ENCODE measurements at regions not wholly inside any gene's neighbourhood (a gene's known extent, or its start where the extent isn't known, plus 50 kb on each side); places are given as distances from the start of the nearest gene placed in this dataset.
"Not testable (repeated sequence)": the region's sequence is repeated elsewhere in the genome, so short reads cannot be mapped to it uniquely, and the experiment has no call there.

DNA sequence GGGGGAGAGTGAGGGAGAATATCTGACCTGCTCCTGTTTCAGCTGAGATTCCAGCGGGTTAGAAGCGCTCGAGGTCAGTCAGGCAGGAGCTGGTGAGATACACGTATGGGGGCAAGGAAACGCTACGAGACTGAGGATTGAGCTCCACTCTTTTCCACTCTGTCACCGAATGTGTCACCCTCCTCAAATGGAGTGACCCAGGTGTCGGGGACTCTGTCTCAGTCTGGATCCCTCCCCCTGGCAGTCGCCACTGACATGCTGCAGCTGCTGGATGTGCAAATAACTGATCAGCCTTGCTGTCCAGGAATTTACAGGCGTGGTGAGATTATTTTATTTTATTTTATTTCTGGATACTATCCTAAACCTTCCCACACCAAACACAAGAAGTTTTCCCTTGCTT, 100.9 kb upstream of the DPP6 start:
- DNase-seq (ENCODE audit: low read depth), result no peak
- TF ChIP-seq, protein P1, sequence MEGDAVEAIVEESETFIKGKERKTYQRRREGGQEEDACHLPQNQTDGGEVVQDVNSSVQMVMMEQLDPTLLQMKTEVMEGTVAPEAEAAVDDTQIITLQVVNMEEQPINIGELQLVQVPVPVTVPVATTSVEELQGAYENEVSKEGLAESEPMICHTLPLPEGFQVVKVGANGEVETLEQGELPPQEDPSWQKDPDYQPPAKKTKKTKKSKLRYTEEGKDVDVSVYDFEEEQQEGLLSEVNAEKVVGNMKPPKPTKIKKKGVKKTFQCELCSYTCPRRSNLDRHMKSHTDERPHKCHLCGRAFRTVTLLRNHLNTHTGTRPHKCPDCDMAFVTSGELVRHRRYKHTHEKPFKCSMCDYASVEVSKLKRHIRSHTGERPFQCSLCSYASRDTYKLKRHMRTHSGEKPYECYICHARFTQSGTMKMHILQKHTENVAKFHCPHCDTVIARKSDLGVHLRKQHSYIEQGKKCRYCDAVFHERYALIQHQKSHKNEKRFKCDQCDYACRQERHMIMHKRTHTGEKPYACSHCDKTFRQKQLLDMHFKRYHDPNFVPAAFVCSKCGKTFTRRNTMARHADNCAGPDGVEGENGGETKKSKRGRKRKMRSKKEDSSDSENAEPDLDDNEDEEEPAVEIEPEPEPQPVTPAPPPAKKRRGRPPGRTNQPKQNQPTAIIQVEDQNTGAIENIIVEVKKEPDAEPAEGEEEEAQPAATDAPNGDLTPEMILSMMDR (IDR thresholded peaks at IDR 0.05; ENCODE audit: insufficient read depth, low read depth, low read length, missing control alignments), result no peak
- no peak overlapping the region for H3K4me3 ChIP-seq (ENCODE audit: low read depth, low read length)

DNA sequence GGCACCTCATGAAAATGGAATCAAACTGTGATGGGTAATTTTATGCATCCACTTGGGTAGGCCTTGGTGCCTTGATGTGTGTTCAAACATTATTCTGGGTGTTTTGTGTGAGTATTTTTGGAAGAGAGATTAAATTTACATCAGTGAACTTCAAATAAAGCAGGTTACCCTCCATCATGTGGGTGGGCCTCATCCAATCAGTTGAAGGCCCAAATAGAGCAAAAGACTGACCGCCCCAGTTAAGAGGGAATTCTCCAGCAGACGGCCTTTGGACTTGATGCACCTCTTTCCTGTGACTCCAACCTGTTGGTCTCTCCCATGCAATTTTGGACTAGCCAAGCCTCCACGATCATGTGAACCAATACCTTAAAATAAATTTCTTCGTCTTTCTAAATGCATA, 97.7 kb upstream of the DPP6 start:
- no peak overlapping the region for H3K4me3 ChIP-seq (ENCODE audit: low read depth, low read length)
- no peak for DNase-seq (ENCODE audit: low read depth)
- TF ChIP-seq, protein P1 (IDR thresholded peaks at IDR 0.05; ENCODE audit: insufficient read depth, low read depth, low read length, missing control alignments), result no peak

DNA sequence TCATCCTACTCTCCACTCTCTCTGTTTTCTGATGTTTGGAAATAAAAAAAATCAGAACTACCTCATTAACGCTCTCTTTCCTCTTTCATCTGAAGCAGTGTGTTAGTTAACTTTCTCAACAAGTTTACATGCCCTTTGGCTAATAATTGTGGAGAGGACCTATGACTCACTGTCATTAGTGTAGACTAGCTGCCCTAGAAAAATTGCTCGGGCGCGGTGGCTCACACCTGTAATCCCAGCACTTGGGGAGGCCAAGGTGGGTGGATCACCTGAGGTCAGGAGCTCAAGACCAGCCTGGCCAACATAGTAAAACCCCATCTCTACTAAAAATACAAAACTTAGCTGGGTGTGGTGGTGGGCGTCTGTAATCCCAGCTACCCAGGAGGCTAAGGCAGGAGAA, 94.5 kb upstream of the DPP6 start:
- H3K4me3 ChIP-seq (ENCODE audit: low read depth, low read length); DNase-seq (ENCODE audit: low read depth): not testable (repeated sequence)

DNA sequence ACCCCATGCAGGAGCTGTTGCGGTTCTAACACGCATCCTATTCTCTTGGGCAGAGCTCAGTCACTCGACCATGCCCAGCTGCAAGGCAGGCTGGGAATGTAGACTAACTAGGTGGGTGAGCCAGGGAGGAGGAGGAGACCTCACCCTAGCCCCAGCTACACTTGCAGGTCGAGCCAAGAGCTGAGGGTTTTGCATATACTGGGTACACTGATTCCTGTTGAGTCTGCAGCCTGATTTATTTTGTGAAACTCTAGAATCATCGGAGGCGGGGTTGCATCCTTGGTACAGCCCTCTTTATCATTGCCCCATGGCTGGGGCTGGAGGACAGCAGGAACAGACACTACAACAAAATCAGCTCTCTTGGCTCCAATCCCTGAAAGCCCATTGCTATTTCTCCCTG, 93.8 kb upstream of the DPP6 start:
- not testable (repeated sequence) for H3K4me3 ChIP-seq (ENCODE audit: low read depth, low read length); DNase-seq (ENCODE audit: low read depth)

DNA sequence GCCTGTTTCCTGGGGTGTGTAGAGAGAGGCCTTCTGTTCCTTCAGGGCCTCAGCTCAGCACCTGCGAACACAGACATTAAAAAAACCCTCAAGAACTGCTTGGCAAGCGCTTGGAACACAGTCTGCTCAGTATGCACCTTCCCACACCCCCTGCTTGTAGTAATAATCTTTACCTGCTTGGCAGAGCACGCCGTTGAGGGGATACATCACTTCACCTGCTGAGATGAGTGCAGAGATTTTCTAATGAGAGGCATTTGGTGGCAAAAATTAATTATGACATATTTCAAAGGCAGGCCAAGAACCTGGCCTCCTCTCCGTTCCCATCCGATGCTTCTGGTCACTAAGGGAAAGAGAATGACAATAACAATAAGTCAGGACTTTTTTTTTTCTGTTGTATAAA, 93.4 kb upstream of the DPP6 start:
- DNase-seq (ENCODE audit: low read depth); H3K4me3 ChIP-seq (ENCODE audit: low read depth, low read length): not testable (repeated sequence)

DNA sequence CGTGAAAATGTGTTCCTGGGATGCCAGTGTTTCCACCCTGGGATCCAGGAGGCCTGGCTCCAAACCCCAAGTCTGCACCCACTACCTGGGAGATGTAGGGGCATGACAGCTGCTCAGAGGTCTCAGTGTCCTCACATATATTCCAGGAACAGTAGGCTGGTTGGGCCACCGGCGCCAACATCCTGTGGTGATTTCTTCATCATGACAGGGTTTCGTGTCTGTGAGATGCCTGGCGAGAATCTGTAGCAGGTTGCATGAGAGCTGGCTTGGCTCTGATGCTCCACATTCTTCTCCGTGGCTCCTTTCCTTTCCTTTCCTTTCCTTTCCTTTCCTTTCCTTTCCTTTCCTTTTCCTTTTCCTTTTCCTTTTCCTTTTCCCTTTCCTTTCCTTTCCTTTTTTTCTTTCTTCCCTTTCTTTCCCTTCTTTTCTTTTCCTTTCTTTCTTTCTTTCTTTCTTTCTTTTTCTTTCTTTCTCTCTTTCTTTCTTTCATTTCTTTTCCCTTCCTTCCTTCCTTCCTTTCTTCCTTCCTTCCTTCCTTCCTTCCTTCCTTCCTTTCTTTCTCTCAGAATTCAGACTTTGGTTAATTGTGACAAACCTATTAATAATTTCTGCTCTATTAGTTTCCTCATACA, 87.6 kb upstream of the DPP6 start:
- not testable (repeated sequence) for H3K4me3 ChIP-seq (ENCODE audit: low read depth, low read length); DNase-seq (ENCODE audit: low read depth)

DNA sequence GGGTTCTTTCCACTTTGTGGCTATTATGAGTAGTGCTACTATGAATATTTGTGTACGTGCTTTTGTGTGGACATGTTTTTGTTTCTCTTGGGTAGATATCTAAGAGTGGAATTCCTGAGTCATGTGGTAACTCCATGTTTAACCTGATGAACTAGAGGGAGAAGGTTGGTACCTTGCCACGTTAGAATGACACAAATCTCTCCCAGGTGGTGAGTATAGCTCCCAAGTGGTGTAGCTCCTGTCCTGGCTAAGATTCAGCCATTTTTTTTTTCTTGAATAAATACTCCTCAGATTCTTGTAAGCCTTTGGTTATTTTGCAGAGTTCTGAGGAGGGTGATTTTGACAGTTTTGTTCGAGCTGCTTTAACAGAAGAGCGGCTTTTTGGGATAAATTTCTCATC, 83.2 kb upstream of the DPP6 start:
- DNase-seq (ENCODE audit: low read depth); H3K4me3 ChIP-seq (ENCODE audit: low read depth, low read length): not testable (repeated sequence)

DNA sequence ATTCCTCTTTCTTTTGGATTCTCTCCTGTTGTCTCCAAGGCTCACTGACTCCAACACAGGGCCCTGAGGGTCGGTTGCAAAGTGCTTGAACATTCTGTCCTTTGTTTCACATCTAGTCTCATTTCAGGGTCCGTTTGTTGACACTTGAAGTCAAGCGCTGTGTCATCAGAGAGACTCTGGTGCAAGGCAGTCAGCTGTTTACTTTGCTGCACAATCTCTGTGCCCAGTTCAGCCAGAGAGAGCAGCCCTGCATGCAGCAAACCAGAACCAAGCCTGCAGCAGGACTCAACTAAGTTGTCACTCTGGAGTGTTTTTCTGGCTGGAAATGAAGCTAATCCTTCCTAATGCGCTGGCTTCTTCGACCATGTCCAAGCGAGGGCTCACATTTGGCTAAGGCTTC, 77.6 kb upstream of the DPP6 start:
- H3K4me3 ChIP-seq (ENCODE audit: low read depth, low read length); DNase-seq (ENCODE audit: low read depth): not testable (repeated sequence)

DNA sequence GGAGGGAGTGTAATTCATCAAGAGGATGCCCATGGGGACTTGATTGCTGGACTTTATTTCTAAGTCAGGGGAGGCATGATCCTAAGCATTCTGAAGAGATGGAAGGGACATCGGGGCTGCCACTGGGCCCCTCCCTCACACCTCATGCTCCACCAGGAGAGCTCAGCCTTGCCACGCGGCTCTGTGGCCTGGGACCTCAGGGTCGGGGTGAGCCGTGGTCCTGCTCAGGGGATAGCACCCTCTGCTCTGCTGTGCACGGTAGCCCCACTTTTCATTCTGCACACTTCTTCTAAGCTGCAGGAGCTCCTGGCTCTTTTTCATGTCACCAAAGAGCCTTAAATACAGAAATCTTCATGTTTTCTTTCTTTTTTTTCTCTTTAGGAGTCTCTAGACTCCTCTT, 75.5 kb upstream of the DPP6 start:
- not testable (repeated sequence) for DNase-seq (ENCODE audit: low read depth); H3K4me3 ChIP-seq (ENCODE audit: low read depth, low read length)

DNA sequence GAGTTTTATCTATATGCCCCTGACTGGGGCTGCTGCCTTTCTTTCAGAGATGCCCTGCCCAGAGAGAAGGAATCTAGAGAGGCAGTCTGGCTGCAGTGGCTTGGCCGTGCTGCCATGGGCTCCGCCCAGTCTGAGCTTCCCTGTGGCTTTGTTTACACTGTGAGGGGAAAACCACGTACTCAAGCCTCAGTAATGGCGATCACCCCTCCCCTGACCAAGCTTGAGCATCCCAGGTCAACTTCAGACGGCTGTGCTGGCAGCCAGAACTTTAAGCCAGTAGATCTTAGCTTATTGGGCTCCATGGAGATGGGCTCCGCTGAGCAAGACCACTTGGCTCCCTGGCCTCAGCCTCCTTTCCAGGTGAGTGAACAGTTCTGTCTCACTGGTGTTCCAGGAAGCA, 69.0 kb upstream of the DPP6 start:
- not testable (repeated sequence) for H3K4me3 ChIP-seq (ENCODE audit: low read depth, low read length); DNase-seq (ENCODE audit: low read depth)

DNA sequence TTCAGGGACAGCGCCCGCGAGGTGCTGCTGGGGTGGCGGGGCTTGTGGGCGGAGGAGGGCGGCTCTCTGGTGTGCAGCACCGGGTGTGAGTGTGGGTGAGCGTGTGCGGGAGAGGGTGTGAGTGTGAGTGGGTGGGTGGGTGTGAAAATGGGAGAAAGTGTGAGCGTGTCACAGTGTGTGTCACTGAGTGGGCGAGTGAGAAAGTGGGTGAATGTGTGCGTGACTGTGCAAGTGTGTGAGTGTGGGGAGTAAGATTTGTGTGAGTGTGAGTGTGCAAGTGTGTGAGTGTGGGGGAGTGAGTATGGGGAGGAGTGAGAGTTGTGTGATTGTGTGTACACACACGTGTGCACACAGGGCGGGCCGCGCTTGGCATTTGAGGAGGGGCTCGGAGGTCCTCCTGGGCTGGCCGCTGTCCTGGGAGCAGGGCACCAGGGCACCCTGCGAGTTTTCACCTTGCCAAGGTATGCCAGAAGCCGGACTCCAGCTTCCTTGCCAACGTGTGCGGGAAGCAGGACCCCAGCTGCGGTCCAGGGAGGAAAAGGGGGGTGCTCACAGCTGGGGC, 63.1 kb upstream of the DPP6 start:
- not testable (repeated sequence) for H3K4me3 ChIP-seq (ENCODE audit: low read depth, low read length); DNase-seq (ENCODE audit: low read depth)

DNA sequence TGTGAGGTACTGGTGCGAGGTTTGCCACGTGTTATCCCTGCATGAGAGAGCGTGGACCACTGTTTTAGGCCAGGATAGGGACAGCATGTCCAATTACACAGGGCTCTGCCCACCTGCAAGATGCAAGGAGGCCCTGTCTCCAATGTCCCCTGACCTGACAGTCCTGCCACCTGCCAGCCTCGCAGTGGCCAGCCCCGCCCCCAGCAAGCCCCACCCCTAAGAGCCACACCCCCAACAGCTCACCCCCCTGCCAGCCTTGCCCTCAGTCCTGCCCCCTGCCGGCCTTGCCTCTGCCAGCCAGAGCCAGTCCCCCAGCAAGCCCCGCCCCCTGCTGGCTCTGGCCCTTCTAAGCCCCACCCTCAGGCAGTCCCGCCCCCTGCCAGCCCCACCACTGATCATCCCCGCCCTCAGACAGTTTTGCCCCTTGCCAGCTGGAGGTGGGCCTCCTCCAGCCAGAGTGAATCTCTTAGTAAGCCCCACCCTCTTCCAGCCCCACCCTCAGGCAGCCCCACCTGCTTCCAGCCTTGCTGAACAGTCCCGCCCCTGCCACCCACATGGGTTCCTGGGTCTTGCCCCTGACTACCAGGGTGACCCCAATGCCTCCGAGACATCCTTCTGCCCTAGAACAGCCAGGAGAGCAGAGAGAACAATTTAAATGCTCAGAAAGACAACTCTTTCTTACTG, 62.3 kb upstream of the DPP6 start:
- not testable (repeated sequence) for H3K4me3 ChIP-seq (ENCODE audit: low read depth, low read length)
- DNase-seq (ENCODE audit: low read depth), result peak; percentile 2

DNA sequence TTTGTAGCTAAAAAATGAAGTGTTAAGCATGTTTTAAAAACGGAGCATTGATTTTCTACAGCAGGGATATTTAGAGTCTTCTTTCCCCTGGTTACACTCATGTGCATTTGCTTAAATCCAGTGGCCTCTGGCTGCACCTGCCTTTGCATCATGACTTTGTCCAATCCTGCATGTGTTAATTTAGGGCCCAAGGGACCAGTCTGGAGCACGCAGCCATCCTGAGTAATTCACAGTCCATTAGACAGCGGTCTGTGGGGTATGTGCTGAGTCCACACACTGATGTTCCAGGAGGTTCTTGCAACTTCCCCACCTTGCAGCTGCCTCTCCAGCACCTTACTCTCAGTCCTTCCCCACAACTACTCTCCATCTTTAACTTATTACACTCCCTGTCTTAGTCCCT, 60.7 kb upstream of the DPP6 start:
- not testable (repeated sequence) for DNase-seq (ENCODE audit: low read depth); H3K4me3 ChIP-seq (ENCODE audit: low read depth, low read length)

DNA sequence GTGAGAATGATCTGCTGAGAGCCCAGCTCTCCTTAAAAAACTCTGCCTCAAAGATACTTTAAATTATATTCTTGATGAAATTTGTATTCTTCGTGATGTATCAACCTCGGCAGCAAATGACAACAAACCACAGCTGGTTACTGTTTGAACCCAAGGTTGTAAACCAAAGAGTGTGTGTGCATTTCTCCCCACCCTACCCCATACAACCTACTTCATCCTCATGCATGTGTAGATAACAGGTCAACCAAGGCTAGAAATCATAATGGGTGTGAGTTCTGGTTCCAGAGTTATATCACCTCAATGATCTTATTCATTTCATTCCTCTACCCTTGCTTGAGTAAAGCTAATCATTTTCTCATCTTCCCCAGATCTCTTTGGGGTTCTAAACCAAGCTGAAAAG, 58.8 kb upstream of the DPP6 start:
- H3K4me3 ChIP-seq (ENCODE audit: low read depth, low read length); DNase-seq (ENCODE audit: low read depth): not testable (repeated sequence)

DNA sequence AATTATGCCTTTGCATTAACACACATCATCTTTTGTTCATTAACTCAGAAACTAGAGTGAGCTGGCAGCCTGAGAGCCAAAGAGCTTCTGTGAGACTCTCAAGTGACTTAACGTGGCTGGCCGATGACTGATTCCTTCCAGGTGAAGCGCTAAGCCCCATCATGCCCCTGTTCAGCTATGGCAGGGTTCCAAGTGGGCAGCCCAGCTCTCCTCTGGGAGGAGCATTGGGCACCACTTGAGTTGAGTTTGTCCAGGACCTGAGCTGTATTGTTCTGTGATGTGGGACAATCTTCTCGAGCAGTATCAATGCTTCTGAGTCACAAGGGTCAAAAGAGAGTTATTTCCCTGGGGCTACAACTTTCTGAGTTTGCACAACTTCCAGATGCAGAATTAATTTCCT, 53.3 kb upstream of the DPP6 start:
- not testable (repeated sequence) for H3K4me3 ChIP-seq (ENCODE audit: low read depth, low read length); DNase-seq (ENCODE audit: low read depth)

Data from GM12865 (cell line).